ENCODE measurements at regions not wholly inside any gene's neighbourhood (a gene's known extent, or its start where the extent isn't known, plus 50 kb on each side); places are given as distances from the start of the nearest gene placed in this dataset.

DNA sequence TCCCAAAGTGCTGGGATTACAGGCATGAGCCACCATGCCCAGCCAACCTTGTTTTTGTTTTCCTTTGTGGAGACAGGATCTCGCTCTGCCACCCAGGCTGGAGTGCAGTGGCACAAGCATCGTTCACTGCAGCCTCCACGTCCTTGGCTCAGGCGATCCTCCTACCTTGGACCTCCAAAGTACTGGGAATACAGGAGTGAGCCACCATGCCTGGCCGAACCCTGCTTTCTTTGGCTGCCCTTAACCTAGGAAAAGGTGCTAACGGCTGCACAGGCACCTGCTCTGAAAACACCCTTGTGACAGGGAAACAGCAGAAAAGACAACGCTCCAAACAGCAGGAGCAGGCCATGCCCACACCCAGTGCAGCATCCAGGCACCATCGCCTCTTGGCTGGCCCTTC, 71.9 kb downstream of the OAT start:
- no peak for DNase-seq

DNA sequence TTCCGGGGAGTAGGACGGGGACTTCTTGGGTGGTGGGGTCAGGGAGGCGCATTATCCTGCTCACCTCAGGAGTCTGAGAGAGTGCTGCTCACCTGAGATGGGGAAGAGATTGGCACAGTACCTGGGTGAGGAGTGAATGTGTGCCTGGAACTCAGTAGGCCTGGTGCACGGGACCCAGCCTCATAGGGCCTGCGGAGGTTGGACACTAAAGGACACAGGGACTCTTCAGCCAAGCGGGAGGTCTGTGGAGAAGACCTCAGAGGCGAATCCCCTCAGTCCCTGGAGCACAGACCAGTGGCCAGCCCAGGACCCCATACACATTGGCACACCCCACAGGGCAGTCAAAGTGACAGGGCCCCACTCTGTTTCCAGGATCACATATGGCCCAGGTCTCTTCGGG, 73.2 kb downstream of the OAT start:
- no peak for DNase-seq

DNA sequence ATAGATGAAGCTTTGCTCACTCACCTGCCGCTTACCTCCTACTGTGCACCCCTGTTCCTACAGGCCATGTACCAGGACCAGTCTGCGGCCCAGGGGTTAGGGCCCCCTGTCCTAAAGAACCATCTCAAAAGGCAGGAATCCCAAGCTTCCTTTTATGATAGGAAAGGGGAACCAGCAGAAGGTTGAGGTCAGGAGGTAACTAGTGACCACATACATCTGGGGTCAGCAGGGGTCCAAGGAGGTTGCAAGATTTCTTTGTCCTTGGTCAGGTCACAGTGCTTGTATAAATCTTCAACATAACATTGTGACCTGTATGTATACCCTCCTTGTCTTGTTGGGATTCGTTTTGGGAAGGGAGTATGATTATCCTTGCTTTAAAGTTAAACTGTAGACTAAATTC, 73.8 kb downstream of the OAT start:
- DNase-seq, result no peak

DNA sequence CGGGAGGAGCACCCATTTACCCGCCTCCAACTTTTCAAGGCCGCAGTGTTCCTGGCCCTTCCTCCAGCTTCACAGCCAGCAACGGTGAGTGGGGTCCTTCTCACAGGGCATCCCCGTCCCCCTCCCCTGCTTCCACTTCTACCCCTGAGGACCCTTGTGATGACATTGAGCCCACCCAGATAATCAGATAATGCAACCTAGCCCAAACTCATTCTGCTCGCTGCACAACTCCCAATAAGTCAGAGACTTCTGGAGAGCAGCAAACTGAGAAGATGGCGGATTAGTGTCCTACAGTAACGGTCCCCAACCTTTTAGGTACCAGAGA, 74.5 kb downstream of the OAT start:
- DNase-seq, result no peak

DNA sequence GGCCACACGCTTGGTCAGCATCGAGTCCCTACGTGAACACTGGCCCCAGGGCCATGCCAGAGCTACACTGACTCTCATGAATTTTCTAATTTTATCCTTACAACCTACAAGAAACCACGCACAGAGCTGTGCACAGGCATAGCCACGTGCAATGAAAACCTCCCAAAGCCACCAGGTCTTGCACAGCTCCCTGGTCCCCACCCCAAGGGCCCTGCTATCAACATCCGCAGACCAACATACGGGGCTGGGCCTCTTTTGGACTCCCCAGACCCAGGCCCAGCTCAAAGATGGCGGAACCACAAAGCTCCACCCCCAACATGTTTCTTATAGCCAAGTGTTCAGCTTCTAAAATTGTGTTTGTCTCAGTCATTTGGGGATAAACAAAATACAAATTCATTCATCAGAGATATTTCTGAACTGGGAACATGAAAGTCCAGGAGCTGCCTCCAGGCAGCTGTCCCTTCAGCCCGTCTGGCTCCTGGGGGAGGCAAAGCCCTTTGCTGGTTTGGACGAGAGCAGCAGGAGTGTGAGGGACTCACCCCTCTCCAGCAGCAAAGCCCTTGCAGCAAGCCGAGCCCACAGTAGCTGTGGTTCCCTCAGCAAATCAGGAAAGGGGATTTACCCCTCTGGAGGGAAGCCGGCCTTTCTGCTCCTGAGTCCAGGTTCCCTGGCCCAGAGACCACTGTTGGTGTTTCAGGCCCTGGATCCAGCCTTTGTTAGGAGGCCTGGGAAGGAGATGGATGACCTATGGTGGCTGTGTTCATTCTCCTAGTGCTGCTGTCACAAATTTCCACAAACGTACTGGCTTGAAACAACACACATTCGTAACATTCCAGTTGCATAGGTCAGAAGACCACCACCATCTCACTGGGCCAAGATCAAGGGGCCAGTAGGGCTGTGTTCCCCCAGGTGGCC, 75.1 kb downstream of the OAT start:
- no peak for DNase-seq

DNA sequence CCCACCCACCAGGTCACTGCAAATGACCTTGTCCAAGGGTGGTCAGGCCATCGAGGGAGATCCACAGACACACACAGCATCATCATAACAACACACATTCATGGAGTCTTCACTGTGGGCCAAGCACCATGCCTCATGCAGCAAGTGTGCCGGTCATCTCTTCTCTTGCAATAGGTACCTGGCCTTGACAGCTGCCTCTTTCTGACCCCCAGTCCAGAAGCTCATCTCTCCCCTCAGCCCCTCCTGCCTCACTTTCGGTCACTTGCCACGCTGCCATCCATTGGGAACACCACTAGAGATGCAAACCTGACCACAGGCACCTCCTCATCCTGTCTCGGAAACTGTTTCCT, 75.9 kb downstream of the OAT start:
- no peak for DNase-seq

DNA sequence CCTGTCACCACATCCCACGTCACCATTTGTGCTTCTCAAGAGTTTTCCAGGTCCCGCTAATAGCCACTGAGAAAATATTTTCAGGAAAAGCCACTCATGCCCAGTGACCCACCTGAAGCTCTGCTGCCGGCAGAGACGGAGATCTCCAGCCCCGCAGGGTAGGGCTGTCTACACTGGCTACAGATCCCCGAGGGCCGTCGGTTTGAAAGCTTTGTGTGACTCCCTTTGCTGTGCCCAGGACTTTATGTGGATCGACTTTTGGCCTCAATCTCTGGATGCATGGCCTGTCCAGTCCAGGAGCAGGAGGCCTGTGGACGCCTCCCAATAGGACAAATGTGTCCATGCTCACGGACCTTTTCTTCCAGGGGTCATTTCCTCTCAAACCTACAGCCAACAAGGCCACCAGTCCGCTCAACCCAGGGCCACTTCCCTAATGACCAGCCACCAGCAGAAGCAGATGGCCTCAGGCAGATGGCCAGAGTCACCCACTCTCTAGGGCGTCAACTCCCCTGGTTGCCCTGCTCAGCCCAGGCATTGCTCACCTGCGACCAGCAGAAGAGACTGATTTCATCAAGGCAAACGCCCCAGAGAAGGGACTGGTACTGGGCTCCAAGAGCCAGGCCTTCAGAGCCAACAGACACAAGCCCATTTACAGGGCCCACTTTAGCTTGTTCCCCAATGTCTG, 76.4 kb downstream of the OAT start:
- no peak for DNase-seq

DNA sequence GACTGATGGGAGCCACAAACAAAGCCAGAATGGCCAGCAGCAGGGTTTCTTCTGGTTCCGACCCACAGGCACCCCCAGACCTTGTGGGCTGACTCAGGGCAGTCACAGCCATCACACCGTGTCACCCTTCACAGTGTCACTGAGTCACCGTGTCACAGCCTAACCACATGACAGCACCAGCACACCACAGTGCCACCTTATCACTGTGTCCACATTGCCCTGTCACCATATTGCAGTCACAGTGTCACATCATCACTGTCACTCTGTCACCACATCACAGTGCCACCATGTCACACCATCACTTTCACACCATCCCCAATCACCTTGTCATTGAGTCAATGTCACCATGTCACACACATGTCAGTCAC, 77.0 kb downstream of the OAT start:
- peak in 2 of 5 experiments; percentile 33 to 68 for DNase-seq

DNA sequence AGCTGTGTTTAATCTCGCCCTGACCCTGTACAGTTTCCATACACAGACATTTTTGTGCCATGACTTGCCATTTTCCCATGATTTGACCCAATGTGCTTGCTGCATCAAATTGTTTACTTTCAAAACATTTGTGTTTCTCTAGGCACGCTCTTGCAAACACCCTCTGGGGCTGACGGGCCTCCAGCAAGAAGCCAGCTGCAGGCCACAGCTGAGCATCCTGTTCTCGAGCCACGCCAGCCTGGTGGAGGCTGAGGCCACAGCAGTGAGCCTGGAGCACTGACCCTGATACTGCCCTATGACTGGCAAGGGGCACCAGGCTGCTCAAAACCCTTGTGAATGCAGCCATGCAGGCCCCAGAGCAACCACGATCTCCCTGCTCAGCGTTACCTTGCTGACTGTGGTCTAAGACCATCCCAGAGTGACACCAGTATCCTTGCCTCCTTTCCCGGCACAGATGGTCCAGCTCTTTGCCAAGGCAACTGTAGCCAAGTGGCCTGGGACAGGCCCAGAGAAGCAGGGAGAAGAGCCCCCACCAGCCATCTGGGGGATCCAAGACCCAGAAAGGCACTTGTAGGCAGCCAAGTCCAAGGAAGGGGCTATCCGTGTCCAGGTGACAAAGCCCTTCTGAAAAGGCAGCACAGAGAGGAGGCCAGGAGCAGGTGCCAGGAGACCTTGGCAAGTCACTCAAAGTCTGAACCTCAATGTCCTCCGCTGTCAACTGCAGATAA, 78.5 kb downstream of the OAT start:
- no peak for DNase-seq

DNA sequence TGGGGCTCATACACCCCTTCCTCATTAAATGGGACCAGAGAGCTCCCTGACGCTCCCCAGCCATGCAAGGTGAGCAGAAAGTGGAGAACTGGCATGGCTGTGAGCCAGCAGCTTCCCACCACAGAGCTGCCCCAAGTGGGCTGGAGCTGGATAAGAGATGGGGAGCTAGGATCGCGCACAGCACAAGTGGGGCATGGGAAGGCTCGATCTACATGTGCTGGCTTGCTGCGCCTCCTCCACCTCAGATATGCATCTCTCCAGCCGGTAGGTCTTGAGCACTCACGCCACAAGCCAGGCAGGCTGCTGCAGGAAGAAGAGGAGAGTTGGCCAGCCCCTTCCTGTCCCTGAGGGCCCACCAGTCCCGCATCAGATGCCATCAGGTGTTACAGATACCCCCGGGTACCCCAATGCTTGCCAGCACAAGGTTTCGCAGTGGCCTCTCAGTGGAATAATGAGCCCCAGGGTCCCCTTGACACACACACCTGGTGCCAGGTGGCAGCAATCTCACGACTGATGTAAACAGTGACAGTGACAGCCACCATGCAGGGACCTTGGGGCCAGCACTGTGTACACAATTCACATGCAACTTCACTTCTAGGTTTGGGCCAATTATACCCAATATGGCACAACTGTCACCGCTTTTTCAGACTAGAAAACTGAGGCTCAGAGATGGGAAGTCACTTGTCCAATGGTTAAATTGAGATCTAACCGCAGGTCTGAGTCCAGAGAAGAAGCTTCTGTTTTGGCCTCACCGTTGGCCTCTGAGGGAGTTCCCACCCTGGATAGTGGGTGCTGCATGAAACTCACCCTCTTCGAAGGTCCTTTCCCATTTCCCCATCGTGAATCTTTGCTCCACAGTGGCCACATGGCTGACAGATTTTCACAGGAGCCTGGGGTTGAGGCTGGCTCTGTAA, 79.3 kb downstream of the OAT start:
- DNase-seq, result no peak

DNA sequence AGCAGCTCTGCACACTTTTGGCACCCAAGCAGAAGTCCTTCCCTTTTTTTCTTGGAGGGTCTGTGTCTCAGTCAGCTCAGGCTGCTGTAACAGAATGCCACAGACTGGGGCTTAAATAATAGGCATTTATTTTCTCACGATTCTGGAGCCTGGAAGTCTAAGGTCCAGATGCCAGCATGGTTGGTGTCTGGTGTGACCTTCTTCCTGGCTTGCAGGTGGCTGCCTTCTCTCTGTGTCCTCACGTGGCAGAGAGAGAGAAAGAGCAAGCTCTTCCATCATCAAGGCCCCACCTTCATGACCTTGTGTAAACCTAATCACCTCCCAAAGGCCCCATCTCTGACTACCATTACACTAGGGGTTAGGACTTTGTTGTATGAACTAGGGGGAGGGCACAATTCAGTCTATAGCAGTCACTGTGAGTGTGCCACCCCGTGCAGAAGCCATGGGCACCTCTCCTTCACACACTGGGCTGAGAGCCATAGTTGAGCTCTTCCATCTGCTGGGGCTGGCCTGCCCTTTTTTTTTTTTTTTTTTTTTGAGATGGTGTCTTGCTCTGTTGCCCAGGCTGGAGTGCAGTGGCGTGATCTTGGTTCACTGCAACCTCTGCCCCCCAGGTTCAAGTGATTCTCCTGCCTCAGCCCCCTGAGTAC, 80.3 kb downstream of the OAT start:
- no peak for DNase-seq

DNA sequence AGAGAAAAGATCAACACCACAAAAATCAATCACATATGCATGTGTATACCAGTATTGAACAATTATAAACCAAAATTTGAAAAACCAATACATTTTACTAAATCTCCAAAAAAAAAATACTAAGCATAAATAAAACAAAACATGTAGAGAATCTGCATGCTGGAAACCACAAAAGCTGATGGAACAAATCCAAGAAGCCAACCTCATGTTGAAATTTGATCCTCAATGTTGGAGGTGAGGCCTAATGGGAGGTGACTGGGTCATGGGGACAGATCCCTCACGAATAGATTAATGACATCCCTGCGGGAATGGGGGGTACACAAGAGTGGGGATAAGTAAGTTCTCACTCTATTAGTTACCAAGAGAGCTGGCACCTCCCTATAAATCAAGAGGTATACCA, 82.5 kb downstream of the OAT start:
- DNase-seq, result no peak

DNA sequence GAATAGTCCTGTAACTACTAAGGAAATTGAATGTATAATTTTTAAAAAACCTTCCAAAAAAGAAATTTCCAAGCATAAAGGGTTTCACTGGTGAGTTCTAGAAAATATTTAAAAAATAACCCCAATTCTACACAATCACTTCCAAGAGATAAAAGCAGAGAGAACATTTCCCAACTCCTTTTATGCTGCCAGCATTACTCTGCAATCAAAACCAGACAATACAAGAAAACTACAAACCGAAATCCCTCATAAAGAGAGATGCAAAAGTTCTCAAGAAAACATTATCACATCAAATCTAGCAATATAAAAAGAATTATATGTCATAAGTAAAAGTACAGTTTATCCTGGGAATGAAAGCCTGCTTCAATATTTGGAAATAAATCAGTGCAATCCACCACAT, 84.8 kb downstream of the OAT start:
- DNase-seq, result no peak

DNA sequence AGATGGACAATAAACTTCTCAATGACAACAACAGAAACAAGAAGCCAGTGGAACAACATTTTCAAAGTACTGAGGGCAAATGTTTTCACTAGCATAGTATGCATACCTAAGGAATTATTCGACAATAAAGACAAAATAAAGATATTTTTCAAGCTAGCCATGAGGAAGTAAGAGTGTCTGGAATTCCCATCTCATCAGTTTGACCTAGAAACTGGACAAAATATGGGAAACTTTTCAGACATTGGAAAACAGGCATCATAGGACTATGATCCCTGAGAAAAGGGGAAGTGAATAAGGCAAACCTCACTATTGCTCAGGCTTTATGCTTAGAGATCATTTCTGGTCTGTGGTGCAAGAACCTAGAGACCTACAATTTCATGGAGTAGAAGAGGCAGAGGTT, 86.3 kb downstream of the OAT start:
- no peak for DNase-seq

DNA sequence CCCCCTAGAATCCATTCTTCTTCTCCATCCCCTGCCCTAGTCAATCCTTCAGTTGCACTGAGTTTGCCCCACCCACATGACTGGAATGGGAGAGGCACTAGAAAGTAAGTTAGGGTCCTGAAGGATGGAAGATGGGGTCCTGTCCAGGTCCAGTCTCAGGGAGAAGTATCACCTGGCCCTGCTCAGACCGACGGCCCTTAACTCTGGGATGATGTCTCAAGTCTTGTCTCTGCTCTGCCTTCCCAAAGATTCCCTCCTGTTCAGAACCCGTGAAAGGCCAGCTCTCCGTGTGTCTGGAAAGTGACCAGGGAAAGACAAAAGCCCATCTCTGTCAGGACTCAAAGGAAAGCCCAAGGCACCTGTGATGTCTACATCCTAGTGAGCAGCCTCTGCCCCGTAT, 88.8 kb downstream of the OAT start:
- DNase-seq, result no peak

DNA sequence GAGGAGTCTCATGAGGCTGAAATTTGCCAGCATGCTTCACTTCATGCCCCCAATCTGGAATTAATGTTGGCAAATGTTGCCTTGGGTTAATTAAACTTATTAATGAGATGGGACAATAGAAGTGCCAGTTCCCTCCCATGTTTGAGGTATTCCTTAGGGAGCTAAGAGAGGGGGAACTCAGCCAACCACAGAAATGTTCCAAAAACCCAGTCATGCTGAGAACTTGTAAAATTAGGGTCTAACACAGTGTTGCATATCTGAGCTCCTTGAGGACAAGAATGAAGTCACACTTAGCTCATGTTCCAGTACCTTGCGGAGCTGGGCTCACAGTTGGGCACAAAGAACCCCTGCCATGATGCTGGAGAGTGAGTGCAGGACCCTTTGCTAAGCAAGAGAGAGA, 89.4 kb downstream of the OAT start:
- no peak for DNase-seq

DNA sequence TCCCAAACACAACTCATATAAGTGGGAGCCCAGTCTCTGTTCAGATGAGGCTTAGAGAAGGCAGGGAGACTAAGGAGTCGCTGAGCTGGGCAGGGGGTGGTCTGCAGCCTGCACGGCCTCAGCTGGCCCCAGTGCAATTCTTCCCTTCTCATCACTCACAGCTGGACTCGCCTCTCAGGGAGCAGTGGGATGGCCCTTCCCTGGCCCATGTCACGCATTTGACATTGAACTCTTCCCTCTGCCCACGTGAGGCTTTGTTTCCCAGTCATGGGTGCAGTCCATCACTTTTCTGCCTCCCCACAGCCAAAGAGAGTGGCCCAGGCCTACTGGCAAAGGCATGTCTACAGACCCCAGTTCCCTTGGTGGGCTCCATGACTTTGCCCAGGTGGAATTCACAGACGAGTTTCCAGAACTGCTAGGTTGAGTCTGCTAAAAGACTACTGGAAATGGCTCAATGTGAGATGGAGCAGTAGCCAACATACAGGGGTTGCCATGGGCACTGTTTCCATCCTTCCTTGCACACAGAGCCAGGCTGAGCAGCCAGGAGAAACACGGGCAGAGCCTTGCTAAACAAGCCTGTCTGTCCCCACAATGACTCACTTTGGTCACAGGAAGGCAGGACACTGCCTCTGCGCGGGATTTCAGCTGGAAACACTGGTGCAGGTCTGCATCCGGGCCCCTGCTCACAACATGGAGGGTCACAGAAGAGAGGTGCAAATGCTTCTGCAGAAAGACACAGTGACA, 90.1 kb downstream of the OAT start:
- no peak for DNase-seq

DNA sequence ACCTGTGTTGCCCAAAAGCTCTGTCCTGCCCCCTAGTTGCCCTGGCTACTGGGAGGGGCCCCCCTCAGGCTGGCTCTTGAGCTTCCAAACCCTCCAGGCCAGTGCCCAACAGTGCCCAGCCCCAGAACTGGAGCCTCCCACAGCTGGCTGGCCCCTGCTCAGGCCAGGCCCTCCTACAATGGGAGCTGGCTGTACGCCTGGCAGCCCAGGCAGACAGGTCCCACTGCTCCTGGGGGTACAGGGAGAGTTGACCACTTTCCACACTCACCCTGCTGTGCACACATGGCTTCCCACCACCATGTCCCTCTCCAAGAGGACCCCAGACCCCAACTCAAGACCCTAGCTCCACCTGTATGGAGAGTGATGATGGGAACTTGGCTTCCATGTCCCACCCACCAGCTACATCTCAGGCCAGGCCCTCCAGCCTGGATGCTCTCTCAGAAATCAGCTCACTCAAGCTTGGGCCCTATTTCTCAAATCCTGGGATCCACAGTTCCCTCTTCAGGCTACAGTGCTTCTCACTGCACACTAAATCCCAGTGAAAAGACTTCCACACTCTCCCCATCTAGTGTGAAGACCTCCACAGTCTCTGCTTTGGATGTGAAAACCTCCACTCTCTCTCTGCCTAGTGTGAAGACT, 92.6 kb downstream of the OAT start:
- DNase-seq, result no peak

DNA sequence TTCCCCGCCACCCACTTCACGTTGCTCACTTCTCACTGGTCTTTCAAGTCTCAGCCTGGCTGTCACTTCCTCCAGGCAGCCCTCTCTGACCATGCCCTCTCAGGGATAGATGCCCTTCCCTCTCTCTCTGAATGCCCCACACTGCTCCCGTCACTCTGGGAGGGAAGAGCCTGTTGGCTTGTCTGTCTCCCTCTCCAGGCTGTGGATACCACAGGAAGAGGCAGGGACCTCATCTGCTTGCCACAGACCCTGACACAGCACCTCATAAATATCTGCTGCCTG, 93.1 kb downstream of the OAT start:
- DNase-seq, result no peak

DNA sequence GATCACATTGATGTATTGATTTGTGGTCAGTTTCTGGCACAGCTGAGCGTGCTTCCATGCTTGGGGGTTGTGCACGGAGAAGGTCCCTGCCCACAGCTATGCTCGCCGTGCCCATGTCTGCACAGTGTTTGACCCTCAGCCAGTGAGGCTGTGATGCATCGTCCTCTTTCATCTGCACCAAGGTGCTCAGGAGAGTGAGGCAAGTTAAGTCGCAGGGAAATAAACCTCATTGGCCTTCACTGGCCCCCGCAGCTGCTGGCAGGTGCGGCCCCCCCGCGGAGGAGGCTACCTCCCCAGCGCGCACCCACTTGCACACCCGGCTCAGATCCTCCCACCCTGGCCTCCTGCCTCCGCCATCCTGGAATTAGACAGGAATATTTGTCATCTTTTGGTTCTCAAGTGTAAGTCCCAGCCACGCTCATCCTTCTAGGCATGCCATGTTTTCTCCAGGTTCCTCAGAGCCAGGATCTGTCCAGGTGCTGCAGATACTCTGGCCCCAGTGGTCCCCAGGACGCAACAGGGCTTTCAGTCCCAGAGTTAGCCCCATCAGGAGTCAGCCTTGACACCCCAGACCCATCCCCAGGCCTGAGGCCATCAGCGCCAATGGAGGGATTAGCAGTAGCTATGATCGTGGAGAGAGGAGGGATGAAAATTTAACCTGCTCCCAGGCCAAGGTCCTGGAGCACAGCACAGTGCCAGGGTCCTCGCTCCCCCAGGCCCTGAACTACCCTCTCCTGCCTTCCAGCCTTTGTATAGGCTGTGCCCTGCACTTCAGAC, 93.7 kb downstream of the OAT start:
- no peak for DNase-seq

DNA sequence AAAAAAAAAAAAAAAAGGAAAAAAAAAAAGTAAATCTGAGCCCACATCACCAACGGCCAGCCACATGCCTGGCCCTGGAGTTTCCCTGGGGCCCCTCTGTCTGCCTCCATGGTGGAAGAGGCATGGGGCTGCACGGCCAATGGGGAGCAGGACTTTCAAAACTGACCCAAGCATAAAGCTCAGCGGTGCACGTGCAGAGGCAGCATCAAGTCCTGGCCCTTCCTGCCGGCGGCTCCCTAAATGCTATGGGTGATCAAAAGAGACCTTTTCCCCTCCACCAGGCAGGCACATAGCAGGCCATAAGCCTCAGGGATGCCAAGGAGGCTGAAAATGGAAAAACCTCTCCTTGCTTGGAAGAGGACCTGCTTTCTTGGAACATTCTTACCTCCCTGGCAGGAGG, 94.3 kb downstream of the OAT start:
- DNase-seq, result no peak

Data from T-helper 2 cell (primary cell).